Upper lobe of left lung (tissue), 4 donors: ENCODE measurements at regions not wholly inside any gene's neighbourhood (a gene's known extent, or its start where the extent isn't known, plus 50 kb on each side); places are given as distances from the start of the nearest gene placed in this dataset.

Source experiments
- CTCF ChIP-seq, 6 experiments: fragments of 450-650 bp in 4 of 6; fragments of 200-600 bp in 2 of 6; sonication (generic) in 2 of 6; IDR thresholded peaks; one replicate each; pipeline ENCODE4 v1.5.1; 2016 to 2019; ENCODE audit warnings: antibody characterized with exemption in 6 of 6
- EP300 ChIP-seq, 4 donors: sonication (generic); formaldehyde crosslinking; IDR thresholded peaks; one replicate each; pipeline ENCODE4 v1.5.1; 2017; ENCODE audit warnings: antibody characterized with exemption in 4 of 4, control low read depth in 2 of 4
- POLR2A ChIP-seq, 4 donors: fragments of 450-650 bp; IDR thresholded peaks; one replicate each; pipeline ENCODE4 v1.5.1; 2016 to 2017; ENCODE audit warnings: antibody characterized with exemption in 4 of 4, mild to moderate bottlenecking in 2 of 4
- POLR2AphosphoS5 ChIP-seq, 2 donors: sonication (generic); formaldehyde crosslinking; IDR thresholded peaks; one replicate each; pipeline ENCODE4 v1.5.1; 2017; ENCODE audit warnings: antibody characterized with exemption in 2 of 2

- TF ChIP-seq CTCF (IDR thresholded peaks at IDR 0.05) = no peak
- no peak for TF ChIP-seq POLR2A (IDR thresholded peaks at IDR 0.05)
- peak; percentile 26 to 32 for TF ChIP-seq POLR2AphosphoS5 (IDR thresholded peaks at IDR 0.05)
- TF ChIP-seq EP300 (IDR thresholded peaks at IDR 0.05) = peak in 1 of 4 donors; percentile 48
Observed at GRCh38 chrX:42096265-42096920, 173.0 kb upstream of the CASK start.
